H9 (cell line): ENCODE measurements at regions not wholly inside any gene's neighbourhood (a gene's known extent, or its start where the extent isn't known, plus 50 kb on each side); places are given as distances from the start of the nearest gene placed in this dataset.

Experiments
- DNase-seq: peaks from one replicate; pipeline ENCODE4 v3.0.0-alpha.2; 2017
- H2AFZ ChIP-seq: one replicate; pipeline ENCODE4 v1.6.1; 2013; ENCODE audit warnings: mild to moderate bottlenecking, low read length, control low read depth, moderate library complexity
- H2AK5ac ChIP-seq: 2 replicates; pipeline ENCODE4 v1.6.1; 2013; ENCODE audit warnings: low read length, control low read depth, mixed read lengths; ENCODE audit not compliant: insufficient read length
- H2BK120ac ChIP-seq: one replicate; pipeline ENCODE4 v1.6.1; 2013; ENCODE audit warnings: low read depth, mild to moderate bottlenecking, low read length, control low read depth, inconsistent platforms; ENCODE audit not compliant: poor library complexity, severe bottlenecking
- H2BK12ac ChIP-seq: 2 replicates; pipeline ENCODE4 v1.6.1; 2013; ENCODE audit warnings: low read length, control low read depth, mixed read lengths, low read depth; ENCODE audit not compliant: insufficient read length
- H2BK15ac ChIP-seq: 2 replicates; pipeline ENCODE4 v1.6.1; 2013; ENCODE audit warnings: low read depth, low read length, control low read depth
- H2BK20ac ChIP-seq: one replicate; pipeline ENCODE4 v1.6.1; 2013; ENCODE audit warnings: low read depth, mild to moderate bottlenecking, low read length, control low read depth, inconsistent platforms; ENCODE audit not compliant: poor library complexity, severe bottlenecking
- H2BK5ac ChIP-seq: 2 replicates; pipeline ENCODE4 v1.6.1; 2013; ENCODE audit warnings: low read length, control low read depth, mixed read lengths; ENCODE audit not compliant: insufficient read length
- H3K14ac ChIP-seq: 2 replicates; pipeline ENCODE4 v1.6.1; 2013; ENCODE audit warnings: low read length, control low read depth; ENCODE audit not compliant: insufficient read depth
- H3K18ac ChIP-seq: 2 replicates; pipeline ENCODE4 v1.6.1; 2013; ENCODE audit warnings: low read depth, mild to moderate bottlenecking, mixed read lengths, low read length, control low read depth; ENCODE audit not compliant: insufficient read length
- H3K23ac ChIP-seq: 2 replicates; pipeline ENCODE4 v1.6.1; 2013; ENCODE audit warnings: low read length, control low read depth, mixed read lengths, low read depth; ENCODE audit not compliant: insufficient read length
- H3K23me2 ChIP-seq: 2 replicates; pipeline ENCODE4 v1.6.1; 2013; ENCODE audit warnings: low read depth, mild to moderate bottlenecking, mixed read lengths, low read length, control low read depth; ENCODE audit not compliant: insufficient read length, poor library complexity, severe bottlenecking
- H3K27ac ChIP-seq: 2 replicates; pipeline ENCODE4 v1.5.1; 2013; ENCODE audit warnings: low read length, control low read depth, mixed read lengths, low read depth; ENCODE audit not compliant: insufficient read length
- H3K27me3 ChIP-seq: 2 replicates; pipeline ENCODE4 v1.6.1; 2013; ENCODE audit warnings: low read length, control low read depth, inconsistent platforms; ENCODE audit not compliant: insufficient read depth
- H3K4ac ChIP-seq: 2 replicates; pipeline ENCODE4 v1.6.1; 2013; ENCODE audit warnings: low read depth, mild to moderate bottlenecking, control low read depth, inconsistent platforms, low read length, moderate library complexity
- H3K4me1 ChIP-seq: 2 replicates; pipeline ENCODE4 v1.6.1; 2013; ENCODE audit warnings: low read length, control low read depth, inconsistent platforms; ENCODE audit not compliant: insufficient read depth
- H3K4me2 ChIP-seq: 2 replicates; pipeline ENCODE4 v1.6.1; 2013; ENCODE audit warnings: low read length, control low read depth, mixed read lengths; ENCODE audit not compliant: insufficient read length, insufficient read depth
- H3K56ac ChIP-seq: 2 replicates; pipeline ENCODE4 v1.6.1; 2013; ENCODE audit warnings: low read depth, mild to moderate bottlenecking, mixed read lengths, low read length, control low read depth; ENCODE audit not compliant: insufficient read length
- H3K79me1 ChIP-seq: 2 replicates; pipeline ENCODE4 v1.6.1; 2013; ENCODE audit warnings: low read depth, mild to moderate bottlenecking, moderate library complexity, low read length, control low read depth, inconsistent platforms; ENCODE audit not compliant: insufficient read depth, poor library complexity, severe bottlenecking
- H3K79me2 ChIP-seq: 2 replicates; pipeline ENCODE4 v1.6.1; 2013; ENCODE audit warnings: low read length, control low read depth, inconsistent platforms; ENCODE audit not compliant: insufficient read depth
- H3K9ac ChIP-seq: 2 replicates; pipeline ENCODE4 v1.6.1; 2013; ENCODE audit warnings: low read length, control low read depth, mixed read lengths; ENCODE audit not compliant: insufficient read length; ENCODE audit errors: extremely low read depth
- H3K9me3 ChIP-seq: one replicate; pipeline ENCODE4 v1.6.1; 2013; ENCODE audit warnings: low read depth, low read length, inconsistent platforms; ENCODE audit not compliant: control insufficient read depth
- H3T11ph ChIP-seq: one replicate; pipeline ENCODE4 v1.6.1; 2013; ENCODE audit warnings: mild to moderate bottlenecking, low read length, control low read depth, inconsistent platforms
- H4K20me1 ChIP-seq: one replicate; pipeline ENCODE4 v1.6.1; 2013; ENCODE audit not compliant: control insufficient read depth, insufficient read length, insufficient read depth
- H4K5ac ChIP-seq: 2 replicates; pipeline ENCODE4 v1.6.1; 2013; ENCODE audit warnings: low read depth, mild to moderate bottlenecking, mixed read lengths, low read length, control low read depth; ENCODE audit not compliant: insufficient read length
- H4K8ac ChIP-seq: replicated peaks from 2 replicates; pipeline ENCODE4 v1.6.1; 2013; ENCODE audit warnings: low read length, control low read depth, mixed read lengths, low read depth; ENCODE audit not compliant: insufficient read length
- H4K91ac ChIP-seq: 2 replicates; pipeline ENCODE4 v1.6.1; 2013; ENCODE audit warnings: low read depth, mild to moderate bottlenecking, moderate library complexity, mixed read lengths, low read length, control low read depth; ENCODE audit not compliant: insufficient read length
- H3K27ac Mint-ChIP-seq, 3 experiments: 2 replicates in 2 of 3; 3 replicates in 1 of 3; pipeline ENCODE4 v1.8.0; 2020 to 2021; ENCODE audit warnings: mixed read lengths in 3 of 3, mild to moderate bottlenecking in 1 of 3, moderate library complexity in 1 of 3
- H3K27me3 Mint-ChIP-seq: 2 replicates; pipeline ENCODE4 v1.8.0; 2021; ENCODE audit warnings: low read depth, mild to moderate bottlenecking, moderate library complexity, mixed read lengths
- H3K36me3 Mint-ChIP-seq, 3 experiments: 2 replicates in 2 of 3; 3 replicates in 1 of 3; pipeline ENCODE4 v1.8.0; 2020 to 2021; ENCODE audit warnings: low read depth in 3 of 3, mixed read lengths in 3 of 3; ENCODE audit not compliant: insufficient read depth in 1 of 3
- H3K4me1 Mint-ChIP-seq, 2 experiments: 2 replicates each; pipeline ENCODE4 v1.8.0; 2020; ENCODE audit warnings: mixed read lengths in 2 of 2
- H3K4me3 Mint-ChIP-seq, 2 experiments: 2 replicates in 1 of 2; 3 replicates in 1 of 2; pipeline ENCODE4 v1.8.0; 2020 to 2021; ENCODE audit warnings: mild to moderate bottlenecking in 2 of 2, mixed read lengths in 2 of 2, moderate library complexity in 1 of 2
- H3K9me3 Mint-ChIP-seq, 2 experiments: 2 replicates in 1 of 2; 3 replicates in 1 of 2; pipeline ENCODE4 v1.8.0; 2020; ENCODE audit warnings: mild to moderate bottlenecking in 2 of 2, mixed read lengths in 2 of 2, moderate library complexity in 1 of 2
- CTCF ChIP-seq: fragments of 200-600 bp; sonication (generic); conservative IDR thresholded peaks from 3 replicates; pipeline ENCODE4 v1.8.0; 2021; ENCODE audit warnings: antibody characterized with exemption, mild to moderate bottlenecking
- WGBS: extraction: QIAGEN DNeasy Blood & Tissue Kit; methylation state at CpG from one replicate; pipeline ENCODE4 v1.1.7; 2013; ENCODE audit warnings: missing lambda C conversion rate, low lambda C conversion rate, mixed read lengths; ENCODE audit not compliant: insufficient read length; ENCODE audit errors: extremely low coverage; 5-methylcytosine and 5-hydroxymethylcytosine counted together

DNA sequence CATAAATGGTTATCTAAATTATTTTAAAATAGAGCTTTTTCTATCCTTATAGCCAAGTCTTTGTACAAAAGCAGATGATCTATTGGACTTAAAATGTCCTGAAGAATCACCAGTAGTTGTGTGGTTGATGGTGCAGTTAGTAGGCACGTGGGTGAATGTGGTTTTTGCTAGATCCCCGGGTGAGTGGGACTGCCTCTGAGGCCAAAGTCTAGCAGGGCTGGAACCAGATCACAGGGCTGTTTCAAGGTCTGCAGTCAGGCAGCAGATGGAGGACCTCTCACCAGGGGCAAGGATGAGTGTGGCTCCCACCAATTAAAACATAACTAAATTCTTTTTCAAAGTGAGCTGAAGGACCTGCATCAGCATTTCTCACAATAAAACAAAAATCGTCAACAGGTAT, 604.7 kb upstream of the FTMT start:
- H3T11ph ChIP-seq = no peak overlapping the region
- no peaks in the 10 kb centered on the region for H3K23me2 ChIP-seq
- no peak overlapping the region for H3K18ac ChIP-seq
- H4K5ac ChIP-seq = no peak overlapping the region
- no peak overlapping the region for H4K8ac ChIP-seq
- no peaks in the 10 kb centered on the region for H3K4me1 ChIP-seq
- WGBS = no CpG with 5 or more reads among the region's 3 CpGs
- H3K79me2 ChIP-seq = no peaks in the 10 kb centered on the region
- no peak overlapping the region for H3K23ac ChIP-seq
- no peak overlapping the region for H2BK15ac ChIP-seq
- H4K20me1 ChIP-seq = no peaks in the 10 kb centered on the region
- no peaks in the 10 kb centered on the region for H3K27me3 Mint-ChIP-seq
- H3K79me1 ChIP-seq = no peaks in the 10 kb centered on the region
- no peak overlapping the region for H3K27ac Mint-ChIP-seq
- H2AK5ac ChIP-seq = no peak overlapping the region
- no peak overlapping the region for H2BK20ac ChIP-seq
- no peak overlapping the region for H2AFZ ChIP-seq
- peaks cover 6% of the 10 kb centered on the region in 2 experiments for H3K4me1 Mint-ChIP-seq
- no peaks in the 10 kb centered on the region for H3K9me3 ChIP-seq
- no peak overlapping the region for H3K9ac ChIP-seq
- no peak overlapping the region for H2BK12ac ChIP-seq
- peaks cover 0 to 3% of the 10 kb centered on the region in 2 experiments; a peak in 3 of 5 replicates for H3K9me3 Mint-ChIP-seq
- no peak overlapping the region for H2BK120ac ChIP-seq
- no peaks in the 10 kb centered on the region for H3K27me3 ChIP-seq
- no peak overlapping the region for H3K27ac ChIP-seq
- H3K56ac ChIP-seq = no peak overlapping the region
- no peaks in the 10 kb centered on the region for H3K36me3 Mint-ChIP-seq
- no peak overlapping the region for H4K91ac ChIP-seq
- no peak for DNase-seq
- no peak overlapping the region for H2BK5ac ChIP-seq
- no peak overlapping the region for H3K4ac ChIP-seq
- H3K14ac ChIP-seq = no peak overlapping the region
- TF ChIP-seq CTCF = no peak
- no peak overlapping the region for H3K4me2 ChIP-seq
- H3K4me3 Mint-ChIP-seq = no peak overlapping the region
